HUES64 (cell line): ENCODE measurements at regions not wholly inside any gene's neighbourhood (a gene's known extent, or its start where the extent isn't known, plus 50 kb on each side); places are given as distances from the start of the nearest gene placed in this dataset.
"Not testable (repeated sequence)": the region's sequence is repeated elsewhere in the genome, so short reads cannot be mapped to it uniquely, and the experiment has no call there.

Source experiments
- H3K27ac ChIP-seq: 2 replicates; pipeline ENCODE4 v1.7.0; 2013; ENCODE audit warnings: low read depth, low read length, inconsistent platforms
- H3K27me3 ChIP-seq: 2 replicates; pipeline ENCODE4 v1.6.1; 2013; ENCODE audit warnings: mild to moderate bottlenecking, low read length; ENCODE audit not compliant: insufficient read depth
- H3K36me3 ChIP-seq: 2 replicates; pipeline ENCODE4 v1.6.1; 2013; ENCODE audit warnings: mild to moderate bottlenecking, low read length; ENCODE audit not compliant: insufficient read depth
- H3K4me1 ChIP-seq: 2 replicates; pipeline ENCODE4 v1.6.1; 2013; ENCODE audit warnings: mild to moderate bottlenecking, low read length, moderate library complexity; ENCODE audit not compliant: insufficient read depth
- H3K4me3 ChIP-seq: 2 replicates; pipeline ENCODE4 v1.5.1; 2013; ENCODE audit warnings: mild to moderate bottlenecking, low read length, moderate library complexity
- H3K9ac ChIP-seq: 2 replicates; pipeline ENCODE4 v1.6.1; 2013; ENCODE audit warnings: mild to moderate bottlenecking, low read depth, low read length
- H3K9me3 ChIP-seq: 2 replicates; pipeline ENCODE4 v1.6.1; 2013; ENCODE audit warnings: low read depth, low read length; ENCODE audit not compliant: insufficient read depth
- WGBS: fragments of 150-250, 120-280 bp; methylation state at CpG from one replicate; pipeline ENCODE4 v1.1.7; 2013; ENCODE audit warnings: missing lambda C conversion rate; 5-methylcytosine and 5-hydroxymethylcytosine counted together

- H3K4me3 ChIP-seq, result no peak overlapping the region
- H3K9me3 ChIP-seq, result no peaks in the 10 kb centered on the region
- no peaks in the 10 kb centered on the region for H3K27me3 ChIP-seq
- no peak overlapping the region for H3K9ac ChIP-seq
- no peaks in the 10 kb centered on the region for H3K36me3 ChIP-seq
- no peak overlapping the region for H3K27ac ChIP-seq
- 94% methylated on average over 3 of the region's 3 CpGs for WGBS
- H3K4me1 ChIP-seq, result no peaks in the 10 kb centered on the region
These were observed 231.0 kb upstream of the RASGRP1 start for GRCh38 chr15:38795471-38796245.

- H3K9ac ChIP-seq, result no peak overlapping the region
- no peaks in the 10 kb centered on the region for H3K27me3 ChIP-seq
- H3K27ac ChIP-seq, result no peak overlapping the region
- WGBS, result 78% methylated on average over 3 of the region's 3 CpGs
- H3K36me3 ChIP-seq, result no peaks in the 10 kb centered on the region
- H3K4me1 ChIP-seq, result no peaks in the 10 kb centered on the region
- H3K9me3 ChIP-seq, result no peaks in the 10 kb centered on the region
- H3K4me3 ChIP-seq, result no peak overlapping the region
These were observed 232.0 kb upstream of the RASGRP1 start for GRCh38 chr15:38796589-38796988.

- H3K27me3 ChIP-seq, H3K4me3 ChIP-seq, H3K9ac ChIP-seq, H3K27ac ChIP-seq, H3K4me1 ChIP-seq, H3K9me3 ChIP-seq, H3K36me3 ChIP-seq: not testable (repeated sequence)
- WGBS, result 92% methylated on average over 3 of the region's 4 CpGs
These were observed 232.9 kb upstream of the RASGRP1 start for GRCh38 chr15:38797506-38797905.

DNA sequence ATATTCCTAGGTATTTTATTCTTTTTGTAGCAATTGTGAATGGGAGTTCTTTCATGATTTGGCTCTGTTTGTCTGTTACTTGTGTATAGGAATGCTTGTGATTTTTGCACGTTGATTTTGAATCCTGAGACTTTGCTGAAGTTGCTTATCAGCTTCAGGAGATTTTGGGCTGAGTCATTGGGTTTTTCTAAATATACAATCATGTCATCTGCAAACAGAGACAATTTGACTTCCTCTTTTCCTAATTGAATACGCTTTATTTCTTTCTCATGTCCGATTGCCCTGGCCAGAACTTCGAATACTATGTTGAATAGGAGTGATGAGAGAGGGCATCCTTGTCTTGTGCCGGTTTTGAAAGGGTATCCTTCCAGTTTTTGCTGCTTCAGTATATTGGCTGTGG, 234.6 kb upstream of the RASGRP1 start:
- H3K9me3 ChIP-seq, H3K4me1 ChIP-seq, H3K27ac ChIP-seq, H3K36me3 ChIP-seq, H3K27me3 ChIP-seq, H3K4me3 ChIP-seq, H3K9ac ChIP-seq: not testable (repeated sequence)
- WGBS, result 90% methylated on average over 5 of the region's 5 CpGs

- H3K9ac ChIP-seq, result no peak overlapping the region
- H3K27ac ChIP-seq, result no peak overlapping the region
- H3K9me3 ChIP-seq, result no peaks in the 10 kb centered on the region
These were observed 245.0 kb upstream of the RASGRP1 start for GRCh38 chr15:38809621-38810020.

GRCh38 chr15:38810686-38811085, 246.1 kb upstream of the RASGRP1 start:
- Histone ChIP-seq H3K4me1 (no peaks in the 10 kb centered on the region), H3K36me3 (no peaks in the 10 kb centered on the region), H3K4me3 (no peak overlapping the region), H3K9me3 (no peaks in the 10 kb centered on the region), H3K27ac (no peak overlapping the region), H3K27me3 (no peaks in the 10 kb centered on the region), H3K9ac (no peak overlapping the region)
- WGBS, result 93% methylated on average over 2 of the region's 2 CpGs

More at GRCh38 chr15:38809621-38810020, 245.0 kb upstream of the RASGRP1 start:
- no peaks in the 10 kb centered on the region for H3K36me3 ChIP-seq
- H3K27me3 ChIP-seq, result no peaks in the 10 kb centered on the region
- H3K4me3 ChIP-seq, result no peak overlapping the region
- no peaks in the 10 kb centered on the region for H3K4me1 ChIP-seq

DNA sequence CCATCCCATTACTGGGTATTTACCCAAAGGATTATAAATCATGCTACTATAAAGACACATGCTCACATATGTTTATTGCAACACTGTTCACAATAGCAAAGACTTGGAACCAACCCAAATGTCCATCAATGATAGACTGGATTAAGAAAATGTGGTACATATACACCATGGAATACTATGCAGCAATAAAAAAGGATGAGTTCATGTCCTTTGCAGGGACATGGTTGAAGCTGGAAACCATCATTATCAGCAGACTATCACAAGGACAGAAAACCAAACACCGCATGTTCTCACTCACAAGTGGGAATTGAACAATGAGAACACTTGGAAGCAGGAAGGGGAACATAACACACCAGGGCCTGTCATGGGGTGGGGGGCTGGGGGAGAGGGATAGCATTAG, 249.6 kb upstream of the RASGRP1 start:
- not testable (repeated sequence) for H3K4me3 ChIP-seq, H3K9ac ChIP-seq
- WGBS, result 100% methylated on average over 1 of the region's 1 CpG

DNA sequence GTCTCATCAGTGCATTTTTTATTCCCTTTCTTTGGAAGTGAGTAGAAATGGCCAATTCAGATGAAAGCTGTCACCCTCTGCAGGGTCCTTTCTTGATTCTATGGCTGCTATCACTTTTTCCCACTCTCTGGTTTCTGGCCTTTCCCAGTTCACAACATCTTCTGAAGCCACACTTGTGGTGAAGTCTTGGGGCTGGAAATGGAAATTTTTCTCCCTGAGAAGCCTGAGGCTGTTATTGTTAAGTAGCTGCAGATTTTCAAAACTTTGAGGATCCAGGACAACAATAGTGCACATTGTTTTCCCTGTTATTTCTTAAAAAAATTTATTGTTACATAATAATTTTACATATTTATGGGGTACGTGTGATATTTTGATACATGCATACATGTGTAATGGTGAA, 250.3 kb upstream of the RASGRP1 start:
- Histone ChIP-seq H3K9ac (no peak overlapping the region), H3K27ac (no peak overlapping the region), H3K27me3 (no peaks in the 10 kb centered on the region), H3K36me3 (no peaks in the 10 kb centered on the region), H3K9me3 (no peaks in the 10 kb centered on the region), H3K4me1 (no peaks in the 10 kb centered on the region; the same call in 1 of the 2 replicates), H3K4me3 (no peak overlapping the region)
- no CpG with 5 or more reads among the region's 1 CpG for WGBS

More for the DNA sequence above, 249.6 kb upstream of the RASGRP1 start:
- H3K27me3 ChIP-seq, H3K27ac ChIP-seq, H3K4me1 ChIP-seq, H3K9me3 ChIP-seq, H3K36me3 ChIP-seq: not testable (repeated sequence)

- Histone ChIP-seq H3K27me3 (no peaks in the 10 kb centered on the region), H3K4me3 (no peak overlapping the region), H3K9me3 (no peaks in the 10 kb centered on the region), H3K27ac (no peak overlapping the region), H3K36me3 (no peaks in the 10 kb centered on the region), H3K4me1 (no peaks in the 10 kb centered on the region; the same call in 1 of the 2 replicates), H3K9ac (no peak overlapping the region)
- WGBS, result 25% methylated on average over 12 of the region's 12 CpGs
These were observed 253.0 kb upstream of the RASGRP1 start for GRCh38 chr15:38817427-38818156.

DNA sequence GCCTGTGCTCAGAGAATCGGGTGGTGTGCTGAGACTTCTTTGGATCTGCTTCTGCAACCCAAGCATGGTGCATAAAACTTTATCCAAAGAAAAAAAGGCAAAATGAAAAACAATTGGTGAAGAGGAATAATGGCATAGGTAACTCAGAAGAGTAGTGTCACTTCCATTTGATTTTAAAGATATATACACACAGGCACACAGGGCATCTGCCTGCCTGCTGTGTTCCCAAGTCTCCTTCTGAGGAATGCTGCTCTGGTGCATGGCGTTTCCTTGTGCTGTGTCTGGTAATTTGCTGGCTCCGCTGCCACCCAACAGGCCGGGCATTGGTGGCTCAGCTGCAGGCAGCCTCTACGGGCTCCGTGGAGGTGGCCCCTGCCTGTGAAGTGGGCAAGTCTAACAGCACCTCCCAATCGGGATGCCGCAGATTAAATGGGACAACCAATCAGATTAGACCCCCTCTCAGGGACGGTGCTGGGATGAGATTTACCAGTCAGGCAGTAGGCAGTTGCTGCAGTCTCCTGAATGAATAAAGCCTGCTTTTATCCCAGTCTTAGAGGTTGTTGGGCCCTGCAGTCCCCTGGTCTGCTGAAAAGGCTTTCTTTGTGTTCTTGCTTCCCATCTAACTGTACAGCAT, 253.7 kb upstream of the RASGRP1 start:
- Histone ChIP-seq H3K36me3 (no peaks in the 10 kb centered on the region), H3K27ac (no peak overlapping the region), H3K9ac (no peak overlapping the region), H3K27me3 (no peaks in the 10 kb centered on the region), H3K4me1 (no peaks in the 10 kb centered on the region; the same call in 1 of the 2 replicates), H3K9me3 (no peaks in the 10 kb centered on the region), H3K4me3 (no peak overlapping the region)
- WGBS, result 88% methylated on average over 9 of the region's 9 CpGs

DNA sequence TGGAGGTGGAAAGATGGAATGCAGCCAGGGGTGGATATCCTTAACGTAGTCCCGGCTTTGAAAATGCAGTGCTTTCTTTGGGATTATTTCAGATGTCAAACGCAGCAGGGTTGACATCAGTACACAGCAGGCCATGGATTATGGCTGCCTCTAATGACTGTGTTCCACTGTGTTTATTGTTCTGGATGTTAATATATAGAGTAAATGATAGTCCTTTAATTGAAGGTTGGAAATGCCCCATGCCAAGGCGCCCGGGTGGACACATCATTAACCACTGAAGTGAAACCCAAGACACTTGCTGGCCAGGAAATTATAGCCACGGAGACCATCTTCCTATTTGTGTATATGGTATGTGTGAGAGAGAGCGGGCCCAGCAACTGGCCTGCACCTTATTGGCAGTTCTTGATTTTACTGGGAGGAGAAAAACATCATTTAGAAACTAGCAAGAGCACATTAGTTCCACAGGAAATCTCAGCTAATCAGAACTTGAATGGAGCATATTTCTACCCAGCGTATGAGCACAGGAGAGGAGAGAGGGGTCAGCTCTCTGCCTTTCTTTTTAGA, 254.9 kb upstream of the RASGRP1 start:
- Histone ChIP-seq H3K27ac (no peak overlapping the region), H3K9ac (no peak overlapping the region), H3K36me3 (no peaks in the 10 kb centered on the region), H3K4me3 (no peak overlapping the region), H3K9me3 (no peaks in the 10 kb centered on the region), H3K27me3 (no peaks in the 10 kb centered on the region), H3K4me1 (no peaks in the 10 kb centered on the region; the same call in 1 of the 2 replicates)
- WGBS, result 79% methylated on average over 8 of the region's 8 CpGs
